GDM1 (cell line): ENCODE measurements at regions not wholly inside any gene's neighbourhood (a gene's known extent, or its start where the extent isn't known, plus 50 kb on each side); places are given as distances from the start of the nearest gene placed in this dataset.
A peak's percentile ranks its signal among the peaks of the same experiment; 100 is the strongest.

Source experiments
- DNase-seq: peaks from one replicate; lab custom pipeline; 2025; lab: John Stamatoyannopoulos, UW

DNA sequence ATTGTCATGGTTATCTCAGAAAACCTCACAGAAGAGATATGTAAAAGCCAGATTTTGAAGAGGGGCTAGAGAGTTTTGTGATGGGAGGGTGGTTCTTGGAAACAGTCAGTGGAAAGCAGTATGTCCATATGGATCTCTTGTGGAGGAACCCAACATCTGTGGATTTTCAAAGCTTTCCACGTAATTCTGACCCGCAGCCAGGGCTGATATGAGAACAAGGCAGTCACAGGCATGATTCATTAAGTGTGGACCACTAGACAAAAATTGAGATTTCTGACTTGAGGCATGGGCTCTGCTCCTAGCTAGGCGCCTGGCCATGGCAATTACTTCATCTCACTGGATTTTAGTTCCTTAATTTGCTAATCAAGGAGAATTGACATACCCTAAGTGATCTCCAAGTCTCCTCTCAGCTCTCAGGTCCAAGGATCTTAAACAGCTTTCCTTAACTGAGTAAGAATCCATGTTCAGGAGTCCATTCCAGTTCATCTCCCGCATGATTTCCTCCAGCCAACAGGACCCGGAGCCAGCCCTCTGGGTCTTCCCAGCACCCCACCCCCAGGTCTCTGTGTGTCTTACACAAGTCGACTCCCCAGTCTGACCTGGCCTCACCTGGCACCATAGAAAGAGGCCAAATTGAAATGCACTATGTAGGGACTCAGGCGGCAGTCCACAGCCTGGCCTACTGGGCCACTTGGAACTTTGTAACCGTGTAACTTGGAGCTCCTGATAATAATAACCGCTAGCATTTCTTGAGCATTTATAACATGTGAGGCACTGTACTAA is 176.3 kb upstream of the PARP11 start:
- DNase-seq: no peak

GRCh38 chr12:4047421-4047820 is 174.2 kb upstream of the PARP11 start:
- DNase-seq: no peak

DNA sequence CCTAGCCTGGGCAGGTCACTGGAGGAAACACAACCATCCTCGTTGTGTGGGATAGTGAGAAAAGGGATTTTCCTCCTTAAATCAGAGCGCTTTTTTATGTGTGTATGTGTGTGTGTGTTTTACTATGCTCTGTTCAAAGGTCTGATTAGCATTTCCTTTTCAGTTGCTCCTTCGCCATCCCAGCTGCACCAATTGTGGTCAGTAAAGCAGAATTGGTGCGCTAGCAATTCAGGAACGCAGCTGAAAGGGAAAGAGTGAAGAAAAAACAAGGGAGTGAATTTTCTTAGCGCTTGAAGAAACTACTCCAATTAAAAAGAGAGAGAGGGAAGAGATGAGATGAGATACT is 173.3 kb upstream of the PARP11 start:
- no peak for DNase-seq

DNA sequence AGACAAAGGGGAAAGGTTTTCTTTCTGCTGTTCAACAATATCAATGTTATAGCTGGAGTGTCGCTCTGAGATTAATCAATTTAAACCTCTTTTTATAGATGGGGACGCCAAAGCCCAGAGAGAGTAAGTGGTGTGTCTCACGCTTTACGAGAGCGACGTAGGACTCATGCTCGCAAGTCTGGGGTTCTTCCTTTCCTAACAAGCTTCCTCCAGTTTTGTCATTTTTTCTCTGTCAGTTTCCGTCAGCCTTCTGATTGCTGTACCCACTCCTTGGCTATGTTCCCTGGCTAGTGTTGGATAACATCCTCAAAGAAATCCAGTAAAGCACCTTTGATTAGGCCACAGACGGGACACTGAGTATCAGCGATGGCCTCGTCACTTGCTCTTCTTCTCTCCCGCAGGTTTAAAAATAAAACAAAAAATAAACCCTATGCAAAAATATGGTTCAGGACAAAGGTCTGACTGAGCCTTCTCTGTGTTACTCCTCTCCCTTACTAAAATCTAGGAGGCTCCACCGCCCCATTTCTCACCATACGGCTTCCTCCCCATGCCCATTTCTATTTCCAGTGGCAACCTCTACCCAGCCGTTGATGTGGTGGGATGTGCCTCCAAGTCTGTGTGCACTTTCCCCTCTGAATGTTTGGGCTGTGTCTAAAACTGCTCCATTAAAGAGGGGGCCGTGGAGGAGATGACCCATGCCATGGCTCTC is 172.7 kb upstream of the PARP11 start:
- no peak for DNase-seq

GRCh38 chr12:4044736-4045730 is 171.8 kb upstream of the PARP11 start:
- DNase-seq: no peak

- no peak for DNase-seq
These were observed 170.9 kb upstream of the PARP11 start for GRCh38 chr12:4044101-4044500.

DNA sequence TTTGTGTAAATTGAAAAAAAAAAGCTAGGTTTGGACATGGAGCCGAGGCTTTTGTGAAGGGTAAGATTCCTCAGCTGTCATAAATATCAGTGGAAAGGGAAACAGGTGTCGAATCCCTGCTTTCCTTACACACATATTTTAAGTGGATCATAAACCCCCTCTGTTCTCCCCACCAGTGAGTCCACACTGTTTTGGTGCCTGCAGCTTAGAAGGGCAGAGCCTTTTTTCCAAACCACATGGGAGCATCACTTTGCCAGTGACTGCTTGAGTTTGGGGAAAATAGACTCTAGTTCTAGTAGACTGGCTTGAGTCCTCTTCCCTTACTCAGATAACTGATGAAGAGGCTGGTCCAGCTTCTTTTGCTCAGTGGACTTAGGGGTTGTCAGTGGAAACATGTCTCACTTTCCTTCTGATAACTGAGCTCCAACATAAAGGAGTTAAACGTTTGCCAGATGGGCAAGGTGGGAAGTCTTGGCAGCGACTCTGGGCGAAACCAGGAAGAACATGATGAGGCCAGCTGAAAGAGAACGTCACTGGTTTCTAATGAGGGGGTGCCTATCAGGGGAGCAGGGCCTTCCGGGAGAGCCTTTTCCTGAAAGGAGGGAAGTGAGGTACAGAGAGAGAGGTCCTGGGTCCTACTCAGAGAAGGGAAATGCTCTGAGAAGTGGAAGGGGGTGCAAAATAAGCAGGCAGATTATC is 168.1 kb upstream of the PARP11 start:
- DNase-seq: no peak

GRCh38 chr12:4039931-4040330 is 166.7 kb upstream of the PARP11 start:
- no peak for DNase-seq

DNA sequence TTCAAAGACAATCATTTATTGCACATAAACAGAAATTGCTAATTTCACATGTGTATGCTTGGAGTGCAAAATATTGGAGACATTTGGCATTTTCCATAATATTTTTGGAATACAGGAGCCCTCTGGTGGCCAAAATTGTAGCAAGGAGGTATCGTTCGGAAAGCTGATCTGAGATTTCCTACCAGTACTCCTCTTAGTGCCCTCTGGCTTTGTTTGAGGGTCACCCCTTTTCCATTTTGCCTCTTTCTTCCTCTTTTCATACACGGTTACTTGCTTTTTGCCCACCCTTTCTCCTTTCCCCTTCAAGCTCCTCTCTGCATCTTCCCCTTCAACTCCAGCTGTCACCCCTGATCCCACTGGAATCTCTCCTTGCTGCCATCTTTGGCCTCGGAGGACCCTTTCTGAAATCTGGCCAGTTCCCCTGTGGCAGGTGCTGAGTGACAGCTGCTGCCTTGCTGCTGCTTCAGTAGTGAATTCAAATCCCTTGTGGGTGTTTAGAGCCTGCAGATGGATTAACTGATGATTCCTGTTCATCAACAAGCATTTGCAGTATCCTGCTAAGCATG is 164.6 kb upstream of the PARP11 start:
- no peak for DNase-seq

DNA sequence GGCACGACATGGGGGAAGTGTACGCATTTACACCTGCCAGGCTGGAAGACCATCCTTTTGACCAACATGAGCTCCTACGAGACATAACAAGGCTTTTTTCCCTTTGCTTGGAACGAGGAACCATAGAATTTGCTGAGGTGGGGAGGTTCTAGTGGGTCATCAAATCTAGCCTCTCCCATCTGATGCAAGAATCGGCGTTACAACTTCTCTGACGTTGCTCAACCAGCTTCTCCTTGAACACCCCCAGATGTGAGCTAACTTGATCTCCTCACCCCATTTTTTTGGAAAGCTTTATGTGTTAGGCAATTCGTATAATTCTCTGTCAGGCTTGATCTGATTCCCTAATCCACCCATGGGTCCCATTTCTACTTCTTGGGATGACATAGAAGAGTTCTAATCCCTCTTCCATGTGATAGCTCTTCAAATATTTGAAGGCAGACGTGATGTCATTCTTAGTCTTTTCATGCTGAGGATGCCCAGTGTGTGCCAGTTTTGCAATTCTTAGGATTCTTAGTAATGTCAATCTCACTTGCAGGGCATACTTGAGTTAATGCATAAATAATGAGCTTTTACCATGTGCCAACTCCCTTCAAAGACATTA is 163.6 kb upstream of the PARP11 start:
- DNase-seq: no peak

DNA sequence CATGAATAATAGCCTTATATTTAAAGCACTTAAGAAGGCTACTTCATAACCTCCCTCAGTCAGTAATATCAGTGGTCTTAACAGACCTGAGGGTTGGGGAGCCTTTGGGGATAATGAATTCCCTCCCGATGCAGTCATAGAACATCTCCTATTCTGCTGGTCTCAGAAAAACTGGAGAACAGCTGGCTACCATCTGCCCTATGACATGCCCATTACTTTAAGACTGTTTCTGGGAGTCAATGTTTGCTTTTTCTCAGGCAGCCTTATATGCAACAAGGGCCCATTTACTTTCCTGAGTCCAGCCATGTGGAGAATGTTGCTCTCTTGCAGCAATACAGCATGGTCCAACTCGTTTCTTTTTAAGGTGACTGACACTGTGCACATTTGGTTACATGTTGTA is 161.7 kb upstream of the PARP11 start:
- DNase-seq: no peak

DNA sequence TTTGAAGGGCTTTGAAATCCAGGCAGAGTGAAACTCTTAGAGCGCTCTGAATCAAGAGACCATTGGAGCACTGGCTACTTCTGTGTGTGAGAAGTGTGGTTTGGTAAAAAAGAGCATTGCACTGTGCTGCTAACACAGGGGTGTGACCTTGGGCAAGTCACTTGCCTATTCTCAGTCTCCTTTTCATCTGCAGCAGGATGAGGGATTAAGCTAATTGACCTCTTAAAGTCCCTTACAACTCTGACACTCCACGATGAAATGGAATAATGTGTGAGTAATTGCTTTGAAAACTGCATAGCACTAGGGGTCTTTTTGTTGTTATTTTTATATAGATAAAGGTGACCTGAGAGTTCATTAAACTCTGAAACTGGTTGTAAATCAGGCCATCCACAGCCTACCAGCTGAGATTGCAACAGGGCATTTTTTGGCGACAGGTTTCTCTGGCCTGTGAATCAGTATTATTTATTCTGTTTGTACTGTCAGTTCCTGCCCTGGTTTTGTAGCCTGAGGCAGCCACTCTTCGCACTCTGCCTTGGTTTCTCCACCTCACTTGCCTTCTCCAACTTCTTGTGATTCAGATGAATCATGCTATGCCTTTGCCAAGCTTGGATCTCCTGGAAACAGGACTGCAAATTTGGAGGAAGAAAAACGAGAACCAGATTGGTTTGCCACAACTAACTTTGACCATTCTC is 159.9 kb upstream of the PARP11 start:
- DNase-seq: no peak

DNA sequence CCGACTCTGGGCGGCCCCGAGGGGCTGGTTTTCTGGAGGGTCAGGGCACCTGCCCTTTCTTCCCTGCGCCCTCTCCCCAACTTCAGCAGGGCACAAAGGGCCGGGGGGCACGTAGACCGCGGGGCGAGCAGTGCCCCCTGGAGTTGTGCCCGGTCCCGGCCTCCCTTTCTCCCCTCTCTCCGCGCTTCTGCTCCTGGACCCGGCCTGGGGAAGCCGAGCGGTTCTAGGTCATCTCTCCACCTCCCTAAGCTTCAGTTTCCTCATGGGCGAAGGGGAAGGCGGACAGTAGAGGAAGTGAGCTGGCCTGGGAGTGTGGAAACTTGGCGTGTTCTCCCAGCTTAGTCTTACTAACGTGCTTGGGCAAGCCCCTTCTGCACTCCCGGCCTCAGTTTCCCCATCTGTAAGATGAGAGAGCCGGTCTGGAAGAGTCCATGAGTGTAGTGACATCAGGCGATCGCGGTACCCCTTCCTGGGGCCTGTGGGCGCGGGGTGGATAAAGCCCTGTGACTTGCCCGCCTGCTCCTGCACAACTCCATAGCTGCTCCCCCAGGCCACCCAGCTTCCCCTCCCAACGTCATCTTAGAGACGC is 158.6 kb upstream of the PARP11 start:
- no peak for DNase-seq

DNA sequence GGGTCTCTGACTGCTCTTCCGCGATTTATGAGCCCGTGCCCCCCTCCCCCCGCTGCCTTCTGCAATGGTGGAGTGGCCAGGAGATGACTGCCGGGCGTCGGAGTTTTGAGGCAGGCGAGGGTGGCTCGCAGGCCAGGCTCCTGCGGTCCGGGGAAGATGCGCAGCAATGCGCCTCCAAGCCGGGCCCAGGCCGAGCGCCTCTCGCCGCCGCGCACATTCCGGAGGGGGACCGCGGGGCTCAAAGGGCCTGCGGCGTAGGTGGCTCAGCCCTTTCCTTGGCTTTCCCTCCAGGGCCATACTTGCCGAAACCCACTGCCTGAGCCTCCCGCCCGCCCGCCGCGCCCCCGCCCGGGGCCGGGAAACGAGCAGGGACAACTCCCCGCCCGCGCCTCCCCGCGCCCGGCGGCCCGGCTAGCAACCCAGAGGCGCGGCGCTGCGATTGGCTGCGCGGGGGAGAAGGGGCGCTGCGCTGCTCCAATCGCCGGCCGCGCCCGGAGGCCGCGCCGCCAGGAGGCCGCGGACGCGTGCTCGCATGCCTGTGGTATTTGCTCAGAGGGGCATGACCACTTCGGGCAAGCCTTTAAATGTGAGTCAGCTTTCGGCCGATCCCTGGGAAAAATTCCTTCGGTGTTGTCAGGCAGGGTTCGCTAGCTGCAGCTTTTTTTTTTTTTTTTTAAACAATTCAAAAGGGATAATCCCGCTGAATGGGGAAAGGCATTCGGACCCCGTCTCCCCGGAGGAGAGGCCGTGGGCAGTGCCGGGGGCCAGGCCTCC is 157.9 kb upstream of the PARP11 start:
- peak; percentile 55 for DNase-seq

GRCh38 chr12:4027412-4027811 is 154.2 kb upstream of the PARP11 start:
- DNase-seq: no peak

GRCh38 chr12:4026517-4026916 is 153.3 kb upstream of the PARP11 start:
- no peak for DNase-seq

- DNase-seq: no peak
These were observed 152.8 kb upstream of the PARP11 start for GRCh38 chr12:4026020-4026358.

DNA sequence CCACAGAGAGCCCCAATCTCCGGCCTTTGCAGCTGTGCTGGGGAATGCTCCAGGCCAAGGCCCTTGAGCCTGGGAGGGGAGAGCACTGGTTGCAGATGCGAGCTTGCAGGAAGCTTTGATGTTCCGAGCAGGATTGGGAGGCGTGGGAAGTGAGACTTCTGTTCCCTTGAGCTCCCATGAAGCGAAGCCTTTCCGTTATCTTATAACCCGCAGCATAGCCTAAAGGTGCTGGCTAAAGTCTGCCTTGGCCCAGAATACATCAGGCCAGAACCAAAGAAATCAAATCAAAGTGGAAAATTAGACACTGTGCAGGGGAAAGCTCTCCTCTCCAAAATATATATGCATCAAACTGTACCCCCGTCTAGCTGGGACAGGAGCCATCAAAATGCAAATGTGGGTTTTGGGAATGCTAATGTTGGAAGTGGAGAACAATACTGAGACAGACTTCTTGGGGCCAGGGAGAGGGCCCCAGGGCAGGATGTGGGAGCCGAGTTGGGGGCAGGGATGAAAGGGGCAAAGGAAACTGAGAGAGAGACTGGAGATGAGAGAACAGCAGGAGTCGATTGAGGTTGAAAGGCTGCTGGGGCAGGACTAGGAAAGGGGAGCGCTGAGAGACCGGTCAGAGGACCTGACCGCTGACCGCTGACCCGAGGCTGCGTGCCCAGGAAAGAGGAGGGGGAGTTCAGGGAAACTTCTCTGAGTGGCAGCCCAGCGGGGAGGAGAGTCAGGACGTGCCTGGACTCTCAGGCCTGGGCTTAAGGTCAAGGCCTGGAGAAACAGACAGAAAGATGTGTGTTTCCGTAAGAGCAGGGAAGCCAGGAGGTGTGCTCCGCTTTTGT is 152.2 kb upstream of the PARP11 start:
- DNase-seq: no peak

GRCh38 chr12:4024701-4025100 is 151.5 kb upstream of the PARP11 start:
- DNase-seq: no peak
